Gastroesophageal sphincter (tissue), 3 donors: ENCODE measurements at regions not wholly inside any gene's neighbourhood (a gene's known extent, or its start where the extent isn't known, plus 50 kb on each side); places are given as distances from the start of the nearest gene placed in this dataset.

ENCODE experiments used
- CTCF ChIP-seq, 4 experiments: fragments of 200-600 bp in 2 of 4; fragments of 450-650 bp in 2 of 4; sonication (generic) in 1 of 4; IDR thresholded peaks; one replicate each; pipeline ENCODE4 v1.5.1; 2017 to 2019; ENCODE audit warnings: antibody characterized with exemption in 4 of 4, mild to moderate bottlenecking in 2 of 4, moderate library complexity in 2 of 4
- EP300 ChIP-seq: sonication (generic); formaldehyde crosslinking; IDR thresholded peaks from one replicate; pipeline ENCODE4 v1.6.1; 2017; ENCODE audit warnings: antibody characterized with exemption, mild to moderate bottlenecking
- POLR2A ChIP-seq, 2 donors: fragments of 450-650 bp; IDR thresholded peaks; one replicate each; pipeline ENCODE4 v1.6.1; 2017; ENCODE audit warnings: antibody characterized with exemption in 2 of 2, mild to moderate bottlenecking in 2 of 2, moderate library complexity in 1 of 2
- POLR2AphosphoS5 ChIP-seq: sonication (generic); formaldehyde crosslinking; IDR thresholded peaks from one replicate; pipeline ENCODE4 v1.6.1; 2017; ENCODE audit warnings: antibody characterized with exemption

DNA sequence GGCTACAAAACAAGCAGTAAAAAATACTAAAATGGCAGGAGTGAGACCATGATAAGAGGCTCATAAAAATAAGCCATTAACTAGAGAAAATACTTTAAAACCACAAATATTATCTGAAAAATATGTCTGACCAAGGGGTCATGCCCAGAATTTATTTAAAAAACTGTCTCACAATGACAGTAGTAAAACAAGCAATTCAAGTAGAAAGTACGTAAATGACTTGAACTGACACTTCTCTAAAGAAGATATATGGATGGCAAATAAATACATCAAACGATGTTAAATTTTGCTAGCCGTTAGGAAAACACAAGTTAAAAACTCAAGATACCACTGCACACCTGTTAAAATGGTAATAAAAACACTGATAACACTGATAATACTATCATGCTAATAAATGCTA is 353.9 kb upstream of the GRAMD2B start:
- TF ChIP-seq POLR2A (IDR thresholded peaks at IDR 0.05): no peak
- TF ChIP-seq CTCF (IDR thresholded peaks at IDR 0.05): no peak
- TF ChIP-seq POLR2AphosphoS5: no peak
- no peak for TF ChIP-seq EP300
